Heart right ventricle (tissue), 16 donors: ENCODE measurements at regions not wholly inside any gene's neighbourhood (a gene's known extent, or its start where the extent isn't known, plus 50 kb on each side); places are given as distances from the start of the nearest gene placed in this dataset.

Source experiments
- ATAC-seq, 8 donors: fragments of 200-7000 bp; cut with Tn5 transposase; one replicate each; pipeline ENCODE4 v1.9.1; 2020; ENCODE audit warnings: mild to moderate bottlenecking in 8 of 8, moderate library complexity in 8 of 8, moderate number of reproducible peaks in 1 of 8
- DNase-seq, 2 donors: peaks; one replicate each; pipeline ENCODE4 v3.0.0-alpha.2; 2020
- H3K27ac ChIP-seq, 10 donors: fragments of 200-600 bp; sonication (generic) in 2 of 10; one replicate each; pipeline versions ENCODE4 v1.5.0 to v1.8.0; 2020 to 2022; ENCODE audit warnings: mild to moderate bottlenecking in 3 of 10
- H3K27me3 ChIP-seq, 7 donors: fragments of 200-600 bp; one replicate each; pipeline ENCODE4 v1.8.0; 2021 to 2022; ENCODE audit warnings: mild to moderate bottlenecking in 2 of 7
- H3K36me3 ChIP-seq, 9 donors: fragments of 200-600 bp; sonication (generic) in 1 of 9; one replicate each; pipeline versions ENCODE4 v1.5.0 to v1.8.0; 2020 to 2022; ENCODE audit warnings: mild to moderate bottlenecking in 2 of 9
- H3K4me1 ChIP-seq, 9 donors: fragments of 200-600 bp; sonication (generic) in 1 of 9; one replicate each; pipeline versions ENCODE4 v1.5.0 to v1.8.0; 2020 to 2022; ENCODE audit warnings: mild to moderate bottlenecking in 4 of 9
- H3K4me3 ChIP-seq, 10 donors: fragments of 200-600 bp; sonication (generic) in 2 of 10; one replicate each; pipeline versions ENCODE4 v1.5.0 to v1.8.0; 2020 to 2022; ENCODE audit warnings: mild to moderate bottlenecking in 7 of 10, moderate library complexity in 2 of 10
- H3K9me3 ChIP-seq, 11 donors: fragments of 200-600 bp in 10 of 11; sonication (generic) in 2 of 11; one replicate each; pipeline versions ENCODE4 v1.5.0 to v1.8.0; 2013 to 2022; ENCODE audit warnings: mild to moderate bottlenecking in 2 of 11, control low read depth in 1 of 11, moderate library complexity in 1 of 11
- WGBS, 2 donors: extraction: QIAGEN DNeasy Blood & Tissue Kit; methylation state at CpG; one replicate each; pipeline ENCODE4 v1.1.7; 2013; ENCODE audit warnings: inconsistent platforms in 1 of 2; 5-methylcytosine and 5-hydroxymethylcytosine counted together
- intact Hi-C, 10 donors: fragments of 100-400 bp; cut with DNase I; formaldehyde crosslinking; loops; one replicate each; pipeline versions ENCODE4 v1.11.1 to v1.14.2; 2022
- TF ChIP-seq, protein P1 (sequence below), 9 donors: fragments of 200-600 bp; sonication (generic) in 2 of 9; IDR thresholded peaks; one replicate each; pipeline versions ENCODE4 v1.5.0 to v1.8.0; 2021 to 2022; ENCODE audit warnings: antibody characterized with exemption in 9 of 9, mild to moderate bottlenecking in 5 of 9, moderate library complexity in 1 of 9
- donor health status: Arrhythmogenic right ventricular cardiomyopathy.
- donor health status: ischemic (EF 13 %, LVEDD 7.1; RV severe dilation, severe dysfunction).
- donor health status: healthy with polysubstance abuse.
- donor health status: DM: no; HTN: yes; CAD: no.
- donor health status: DM: no; HTN: no; CAD: no.
- donor health status: ischemic (EF 25% LVEDD 6.9; RV normal size, moderate dysfunction).
- donor health status: ischemic (EF 25% LVEDD 5.7; RV mildly dilated, moderate dysfunction).
- donor health status: healthy.
- donor health status: DM: yes; HTN: yes; CAD: no.
- donor health status: Ischemic cardiomyopathy.
- donor health status: ischemic (EF 35%, LVEDD 5.7; RV mildly dilated, moderate dysfunction).
- donor health status: nonischemic (EF 11% LVEDD 7.7; RV severe dilation, severe dysfunction).
- donor health status: DM: yes; HTN: yes; CAD: no.
- donor health status: PGD.
- donor health status: ischemic (EF 29% LVEDD 5.4; RV normal size, mild dysfunction).
- donor health status: nonischemic (EF 23%, LVEDD 6.1; RV moderate dilation, normal function).

DNA sequence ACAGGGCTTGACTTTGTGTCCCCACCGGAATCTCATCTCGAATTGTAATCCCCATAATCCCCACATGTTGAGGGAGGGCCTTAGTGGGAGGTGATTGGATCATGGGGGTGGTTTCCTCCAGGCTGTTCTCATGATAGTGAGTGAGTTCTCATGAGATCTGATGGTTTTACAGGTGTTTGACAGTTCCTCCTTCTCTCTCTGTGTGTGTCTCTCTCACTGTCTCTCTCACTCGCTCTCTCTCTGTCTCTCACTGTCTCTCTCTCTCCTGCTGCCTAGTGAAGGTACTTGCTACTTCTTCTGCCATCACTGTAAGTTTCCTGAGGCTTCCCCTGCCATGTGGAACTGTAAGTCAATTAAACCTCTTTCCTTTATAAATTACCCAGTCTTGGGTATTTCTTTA is 289.8 kb upstream of the HABP2 start:
- WGBS, 2 donors = 89 to 98% methylated on average over 3 of the region's 3 CpGs

DNA sequence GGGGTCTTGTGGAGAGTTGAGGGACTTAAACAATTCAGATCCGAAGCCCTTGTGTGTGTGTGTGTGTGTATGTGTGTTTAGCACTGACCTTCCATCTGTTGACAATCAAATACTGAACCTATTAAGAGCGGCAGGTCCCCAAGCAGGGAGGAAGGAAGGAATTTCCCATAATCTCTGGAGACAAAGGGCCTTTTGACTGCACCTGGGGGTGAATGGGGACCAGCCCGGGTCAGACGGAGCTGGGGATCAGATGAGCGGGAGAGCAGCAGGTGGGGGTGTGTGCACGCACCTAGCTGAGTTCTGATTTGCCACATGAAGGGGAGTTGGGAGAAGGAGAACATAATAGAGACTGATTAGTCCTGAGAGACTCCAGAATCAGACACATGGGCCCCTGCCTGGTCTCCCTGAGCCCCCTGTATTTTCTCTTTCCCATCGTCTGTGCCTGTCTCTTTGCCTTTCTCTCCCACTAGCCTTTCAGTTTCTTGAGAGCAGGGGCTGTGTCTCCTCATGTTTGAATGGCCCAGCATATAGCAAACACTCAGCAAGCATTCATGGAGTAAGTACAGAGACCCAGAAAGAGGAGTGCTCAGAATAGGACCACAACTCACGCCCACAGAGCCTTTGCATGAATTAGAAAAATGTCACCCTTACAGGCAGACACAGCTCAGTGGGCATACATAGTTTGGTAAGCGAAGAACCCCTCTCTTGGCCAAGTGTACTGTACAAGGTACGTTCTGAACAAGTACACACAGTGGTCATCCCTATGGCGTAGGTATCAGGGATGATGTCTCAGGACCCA is 288.3 kb upstream of the HABP2 start:
- Histone ChIP-seq H3K36me3 (no peaks in the 10 kb centered on the region), H3K4me1 (peaks cover 0 to 16% (median 0%) of the 10 kb centered on the region in 9 donors), H3K9me3 (no peaks in the 10 kb centered on the region), H3K27me3 (peaks cover 0 to 24% (median 7%) of the 10 kb centered on the region in 7 donors), H3K4me3 (no peak overlapping the region), H3K27ac (no peak overlapping the region)
- no peak for ATAC-seq
- DNase-seq = no peak
- 76 to 81% methylated on average over 11 of the region's 11 CpGs for WGBS, 2 donors
- intact Hi-C loops = no loop called here
- TF ChIP-seq, protein P1, sequence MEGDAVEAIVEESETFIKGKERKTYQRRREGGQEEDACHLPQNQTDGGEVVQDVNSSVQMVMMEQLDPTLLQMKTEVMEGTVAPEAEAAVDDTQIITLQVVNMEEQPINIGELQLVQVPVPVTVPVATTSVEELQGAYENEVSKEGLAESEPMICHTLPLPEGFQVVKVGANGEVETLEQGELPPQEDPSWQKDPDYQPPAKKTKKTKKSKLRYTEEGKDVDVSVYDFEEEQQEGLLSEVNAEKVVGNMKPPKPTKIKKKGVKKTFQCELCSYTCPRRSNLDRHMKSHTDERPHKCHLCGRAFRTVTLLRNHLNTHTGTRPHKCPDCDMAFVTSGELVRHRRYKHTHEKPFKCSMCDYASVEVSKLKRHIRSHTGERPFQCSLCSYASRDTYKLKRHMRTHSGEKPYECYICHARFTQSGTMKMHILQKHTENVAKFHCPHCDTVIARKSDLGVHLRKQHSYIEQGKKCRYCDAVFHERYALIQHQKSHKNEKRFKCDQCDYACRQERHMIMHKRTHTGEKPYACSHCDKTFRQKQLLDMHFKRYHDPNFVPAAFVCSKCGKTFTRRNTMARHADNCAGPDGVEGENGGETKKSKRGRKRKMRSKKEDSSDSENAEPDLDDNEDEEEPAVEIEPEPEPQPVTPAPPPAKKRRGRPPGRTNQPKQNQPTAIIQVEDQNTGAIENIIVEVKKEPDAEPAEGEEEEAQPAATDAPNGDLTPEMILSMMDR (IDR thresholded peaks at IDR 0.05) = no peak

More for the DNA sequence above, 289.8 kb upstream of the HABP2 start:
- Histone ChIP-seq H3K27ac (no peak overlapping the region), H3K27me3 (peaks cover 0 to 34% (median 13%) of the 10 kb centered on the region in 7 donors), H3K4me3 (no peak overlapping the region), H3K36me3 (no peaks in the 10 kb centered on the region), H3K4me1 (peaks cover 0 to 12% (median 0%) of the 10 kb centered on the region in 9 donors), H3K9me3 (no peaks in the 10 kb centered on the region)
- ATAC-seq = no peak
- intact Hi-C loops = no loop called here
- no peak for DNase-seq
- TF ChIP-seq, protein P1 (IDR thresholded peaks at IDR 0.05) = no peak

DNA sequence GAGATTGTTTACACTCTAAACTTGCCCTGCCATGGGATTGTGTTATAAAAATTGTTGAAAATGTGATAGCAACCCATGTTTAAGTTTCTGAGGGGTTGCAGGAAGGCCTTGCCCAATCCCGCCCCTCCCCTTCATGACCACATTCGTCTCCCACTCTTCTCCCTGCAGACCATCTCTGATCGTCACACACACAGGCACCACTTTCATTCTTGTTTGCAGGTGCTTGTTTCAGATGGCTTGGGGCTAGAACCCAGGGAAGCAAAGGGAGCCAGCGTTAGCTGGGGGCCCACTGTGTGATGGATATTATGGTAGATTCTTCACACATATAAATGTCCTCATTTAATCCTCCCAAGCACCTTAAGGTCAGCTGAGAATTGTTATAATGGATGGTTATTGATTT is 286.7 kb upstream of the HABP2 start:
- no peak overlapping the region for H3K27ac ChIP-seq
- peaks cover 0 to 13% (median 0%) of the 10 kb centered on the region in 7 donors for H3K27me3 ChIP-seq
- DNase-seq (no peak), ATAC-seq (no peak)
- no peak overlapping the region for H3K4me3 ChIP-seq
- intact Hi-C loops = no loop called here
- 80 to 87% methylated on average over 4 of the region's 4 CpGs for WGBS, 2 donors
- H3K4me1 ChIP-seq = peaks cover 0 to 16% (median 0%) of the 10 kb centered on the region in 9 donors
- H3K36me3 ChIP-seq = no peaks in the 10 kb centered on the region
- H3K9me3 ChIP-seq = peaks cover 0 to 3% (median 0%) of the 10 kb centered on the region in 11 donors
- TF ChIP-seq, protein P1 (IDR thresholded peaks at IDR 0.05) = no peak

DNA sequence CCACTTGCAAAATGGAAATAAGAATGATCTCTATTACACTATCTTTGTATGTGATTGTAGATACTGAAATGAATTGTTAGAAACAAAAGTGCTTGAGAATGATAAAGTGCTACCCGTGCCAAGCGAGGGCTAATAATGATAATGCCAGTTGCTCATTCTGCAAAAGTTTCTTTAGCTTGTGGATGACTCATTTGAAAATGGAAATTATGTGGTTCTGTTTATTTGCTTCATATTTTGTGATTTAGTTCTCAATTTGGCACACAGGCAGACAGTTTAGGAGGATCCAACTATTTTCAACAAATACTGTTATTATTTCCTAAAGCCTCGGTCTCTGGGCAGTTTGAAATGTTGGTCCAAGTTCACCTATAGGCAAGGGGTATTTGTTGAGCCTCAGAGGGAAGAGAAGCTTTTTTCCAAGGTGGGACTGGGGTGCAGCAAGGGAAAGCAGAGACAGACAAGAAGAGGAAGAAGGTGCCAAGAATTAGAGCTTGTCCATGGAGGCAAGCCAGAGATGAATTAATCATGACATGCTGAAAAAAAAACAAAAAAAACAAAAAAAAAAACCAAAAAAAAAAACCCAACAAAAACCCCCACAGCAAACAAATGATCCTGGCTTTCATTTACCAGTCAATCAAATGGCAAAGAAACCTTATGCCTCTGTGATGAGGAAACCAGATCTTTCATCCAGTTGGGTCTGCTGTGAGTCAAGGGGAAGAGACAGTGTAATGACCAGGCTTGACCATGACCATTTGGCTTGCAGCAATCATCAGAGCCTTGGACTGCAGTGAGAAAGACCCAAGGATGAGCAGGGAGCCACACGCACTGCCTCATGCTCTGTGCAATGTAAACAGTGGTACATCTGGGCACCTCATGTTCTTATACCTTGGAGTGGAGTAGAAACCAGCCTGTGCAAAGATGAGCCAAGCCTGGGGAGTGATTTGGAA is 285.0 kb upstream of the HABP2 start:
- 71 to 75% methylated on average over 4 of the region's 4 CpGs for WGBS, 2 donors
- Histone ChIP-seq H3K9me3 (peaks cover 0 to 3% (median 0%) of the 10 kb centered on the region in 11 donors), H3K27ac (no peak overlapping the region), H3K4me1 (peaks cover 0 to 23% (median 5%) of the 10 kb centered on the region in 9 donors), H3K27me3 (peaks cover 0 to 4% (median 0%) of the 10 kb centered on the region in 7 donors), H3K4me3 (no peak overlapping the region), H3K36me3 (no peaks in the 10 kb centered on the region)
- no peak for ATAC-seq
- TF ChIP-seq, protein P1 (IDR thresholded peaks at IDR 0.05) = no peak
- no peak for DNase-seq
- intact Hi-C loops = no loop called here
